Astrocyte of the spinal cord (primary cell): ENCODE measurements at regions not wholly inside any gene's neighbourhood (a gene's known extent, or its start where the extent isn't known, plus 50 kb on each side); places are given as distances from the start of the nearest gene placed in this dataset.

Experiments
- DNase-seq: peaks from one replicate; pipeline ENCODE4 v3.0.0; 2011; ENCODE audit warnings: low read depth, low spot score
- H3K4me3 ChIP-seq: 2 replicates; pipeline ENCODE4 v1.5.1; 2011; ENCODE audit warnings: low read depth, mild to moderate bottlenecking, low read length, moderate library complexity
- CTCF ChIP-seq: IDR thresholded peaks from 2 replicates; pipeline ENCODE4 v1.5.1; 2012; ENCODE audit warnings: low read depth, mild to moderate bottlenecking, low read length, inconsistent platforms
- in situ Hi-C: cut with HindIII; loops from 2 replicates; pipeline ENCODE4 v1.10.0; 2017; ENCODE audit warnings: low sequenced_read_pairs

GRCh38 chr4:3845744-3846429 lies 79.7 kb downstream of the ADRA2C start:
- H3K4me3 ChIP-seq: no peak overlapping the region
- TF ChIP-seq CTCF: no peak
- DNase-seq: no peak
- in situ Hi-C loops: no loop called here

- no peak for DNase-seq
- in situ Hi-C loops: no loop called here
- TF ChIP-seq CTCF: no peak
- no peak overlapping the region for H3K4me3 ChIP-seq
Observed at GRCh38 chr4:3847211-3847940, 81.2 kb downstream of the ADRA2C start.

GRCh38 chr4:3848323-3848722 lies 82.1 kb downstream of the ADRA2C start:
- H3K4me3 ChIP-seq: no peak overlapping the region
- TF ChIP-seq CTCF: no peak
- in situ Hi-C loops: no loop called here
- no peak for DNase-seq

- no peak for TF ChIP-seq CTCF
- DNase-seq: no peak
- H3K4me3 ChIP-seq: no peak overlapping the region
- in situ Hi-C loops: no loop called here
Observed at GRCh38 chr4:3849140-3849539, 83.0 kb downstream of the ADRA2C start.

GRCh38 chr4:3850128-3850527 lies 83.9 kb downstream of the ADRA2C start:
- in situ Hi-C loops: no loop called here
- no peak for TF ChIP-seq CTCF
- no peak for DNase-seq
- H3K4me3 ChIP-seq: no peak overlapping the region

- no peak overlapping the region for H3K4me3 ChIP-seq
- in situ Hi-C loops: no loop called here
- DNase-seq: no peak
- TF ChIP-seq CTCF: no peak
Observed at GRCh38 chr4:3851211-3851610, 85.0 kb downstream of the ADRA2C start.
